GM19240 (cell line): ENCODE measurements at regions not wholly inside any gene's neighbourhood (a gene's known extent, or its start where the extent isn't known, plus 50 kb on each side); places are given as distances from the start of the nearest gene placed in this dataset.

ENCODE experiments used
- DNase-seq: peaks from one replicate; pipeline ENCODE4 v3.0.0; 2011; ENCODE audit warnings: low spot score; ENCODE audit not compliant: insufficient read length

- no peak for DNase-seq
Measured at GRCh38 chr3:181855825-181856224, 144.1 kb downstream of the SOX2 start.

- DNase-seq = no peak
Measured at GRCh38 chr3:181859518-181859917, 147.8 kb downstream of the SOX2 start.

- no peak for DNase-seq
Measured at GRCh38 chr3:181860235-181860634, 148.5 kb downstream of the SOX2 start.

GRCh38 chr3:181862502-181862901 lies 150.8 kb downstream of the SOX2 start:
- DNase-seq = no peak

GRCh38 chr3:181868576-181869082 lies 156.9 kb downstream of the SOX2 start:
- DNase-seq = no peak

GRCh38 chr3:181872887-181873286 lies 161.2 kb downstream of the SOX2 start:
- DNase-seq = no peak

GRCh38 chr3:181879926-181880325 lies 168.2 kb downstream of the SOX2 start:
- no peak for DNase-seq

- DNase-seq = no peak
Measured at GRCh38 chr3:181880331-181880730, 168.6 kb downstream of the SOX2 start.

- no peak for DNase-seq
Measured at GRCh38 chr3:181881749-181882148, 170.0 kb downstream of the SOX2 start.

- DNase-seq = no peak
Measured at GRCh38 chr3:181885868-181886630, 174.3 kb downstream of the SOX2 start.

GRCh38 chr3:181886676-181887075 lies 175.0 kb downstream of the SOX2 start:
- no peak for DNase-seq

- DNase-seq = no peak
Measured at GRCh38 chr3:181887685-181888084, 176.0 kb downstream of the SOX2 start.

- no peak for DNase-seq
Measured at GRCh38 chr3:181888234-181888633, 176.5 kb downstream of the SOX2 start.

GRCh38 chr3:181892848-181893247 lies 181.1 kb downstream of the SOX2 start:
- no peak for DNase-seq

GRCh38 chr3:181896605-181897004 lies 184.9 kb downstream of the SOX2 start:
- no peak for DNase-seq

- DNase-seq = no peak
Measured at GRCh38 chr3:181899702-181900101, 188.0 kb downstream of the SOX2 start.

- no peak for DNase-seq
Measured at GRCh38 chr3:181901626-181902025, 189.9 kb downstream of the SOX2 start.

GRCh38 chr3:181906338-181906737 lies 194.6 kb downstream of the SOX2 start:
- DNase-seq = no peak

GRCh38 chr3:181909241-181909640 lies 197.5 kb downstream of the SOX2 start:
- DNase-seq = no peak

GRCh38 chr3:181912384-181912783 lies 200.7 kb downstream of the SOX2 start:
- DNase-seq = no peak

GRCh38 chr3:181913254-181913653 lies 201.5 kb downstream of the SOX2 start:
- DNase-seq = no peak

GRCh38 chr3:181915551-181915950 lies 203.8 kb downstream of the SOX2 start:
- no peak for DNase-seq

- DNase-seq = no peak
Measured at GRCh38 chr3:181916013-181916412, 204.3 kb downstream of the SOX2 start.
